Mucosa of descending colon (tissue), 3 donors: ENCODE measurements at regions not wholly inside any gene's neighbourhood (a gene's known extent, or its start where the extent isn't known, plus 50 kb on each side); places are given as distances from the start of the nearest gene placed in this dataset.

Source experiments
- ATAC-seq: fragments of 200-7000 bp; cut with Tn5 transposase; one replicate; pipeline ENCODE4 v1.9.1; 2020; ENCODE audit warnings: mild to moderate bottlenecking, moderate library complexity
- DNase-seq, 3 donors: peaks; one replicate each; pipeline ENCODE4 v3.0.0-alpha.2; 2020
- H3K36me3 ChIP-seq: fragments of 200-600 bp; one replicate; pipeline ENCODE4 v1.8.0; 2021; ENCODE audit warnings: low read depth, mild to moderate bottlenecking
- H3K4me1 ChIP-seq: fragments of 200-600 bp; one replicate; pipeline ENCODE4 v1.8.0; 2021; ENCODE audit warnings: low read depth, mild to moderate bottlenecking
- H3K4me3 ChIP-seq: fragments of 200-600 bp; one replicate; pipeline ENCODE4 v1.8.0; 2021; ENCODE audit warnings: mild to moderate bottlenecking
- H3K9me3 ChIP-seq: fragments of 200-600 bp; one replicate; pipeline ENCODE4 v1.8.0; 2021; ENCODE audit warnings: mild to moderate bottlenecking
- intact Hi-C, 2 donors: fragments of 100-400 bp; cut with DNase I in 1 of 2; cut with micrococcal nuclease in 1 of 2; formaldehyde crosslinking; loops; one replicate each; pipeline versions ENCODE4 v1.11.0 to v1.11.1; 2022; cut with DNase I, micrococcal nuclease
- TF ChIP-seq, protein P1 (sequence below): fragments of 200-600 bp; IDR thresholded peaks from one replicate; pipeline ENCODE4 v1.8.0; 2022; ENCODE audit warnings: antibody characterized with exemption, mild to moderate bottlenecking
- donor health status: DM: no; HTN: no; CAD: no; lungs with moderate emphysema.
- donor health status: DM: no; HTN: no; CAD: no.
- donor health status: DM: no; HTN: yes; CAD: no.

DNA sequence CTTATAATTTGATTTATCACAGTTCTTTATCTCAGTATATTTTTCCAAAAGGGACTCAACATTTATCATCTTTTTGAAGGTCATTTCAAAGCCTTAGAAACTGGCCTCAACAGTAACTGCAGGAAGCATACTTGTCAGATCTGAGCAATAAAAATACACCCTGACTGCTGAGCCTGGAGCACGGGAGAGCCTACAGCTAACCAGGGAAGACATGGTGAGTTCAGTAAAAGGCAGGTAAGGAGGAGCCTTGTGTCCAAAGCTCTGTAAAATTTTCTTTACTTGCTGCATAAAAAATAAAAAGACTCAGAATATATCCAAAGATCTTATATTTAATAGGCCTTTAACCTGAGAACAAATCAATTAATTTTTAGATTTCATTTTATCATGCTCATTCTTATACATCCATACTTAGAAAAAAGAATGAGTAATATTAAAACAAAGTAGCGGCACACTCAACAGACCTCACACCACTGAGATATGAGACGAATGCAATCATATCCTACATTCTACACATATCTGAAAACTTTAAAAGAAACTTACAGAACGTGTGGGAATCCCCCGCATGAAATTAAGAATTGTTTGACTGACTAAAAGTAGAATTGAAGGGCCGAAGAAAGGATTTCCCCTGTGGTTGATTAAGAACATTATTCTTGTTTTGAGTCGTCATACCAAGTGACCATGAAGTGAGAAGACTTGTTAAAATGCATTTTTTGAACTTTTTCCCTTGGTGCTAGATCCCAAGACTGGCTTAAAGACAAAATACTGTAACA, 296.4 kb upstream of the MKLN1 start:
- ATAC-seq (no peak), DNase-seq (no peak)
- Histone ChIP-seq H3K36me3 (no peaks in the 10 kb centered on the region), H3K4me1 (no peaks in the 10 kb centered on the region), H3K4me3 (no peak overlapping the region), H3K9me3 (no peaks in the 10 kb centered on the region)
- TF ChIP-seq, protein P1, sequence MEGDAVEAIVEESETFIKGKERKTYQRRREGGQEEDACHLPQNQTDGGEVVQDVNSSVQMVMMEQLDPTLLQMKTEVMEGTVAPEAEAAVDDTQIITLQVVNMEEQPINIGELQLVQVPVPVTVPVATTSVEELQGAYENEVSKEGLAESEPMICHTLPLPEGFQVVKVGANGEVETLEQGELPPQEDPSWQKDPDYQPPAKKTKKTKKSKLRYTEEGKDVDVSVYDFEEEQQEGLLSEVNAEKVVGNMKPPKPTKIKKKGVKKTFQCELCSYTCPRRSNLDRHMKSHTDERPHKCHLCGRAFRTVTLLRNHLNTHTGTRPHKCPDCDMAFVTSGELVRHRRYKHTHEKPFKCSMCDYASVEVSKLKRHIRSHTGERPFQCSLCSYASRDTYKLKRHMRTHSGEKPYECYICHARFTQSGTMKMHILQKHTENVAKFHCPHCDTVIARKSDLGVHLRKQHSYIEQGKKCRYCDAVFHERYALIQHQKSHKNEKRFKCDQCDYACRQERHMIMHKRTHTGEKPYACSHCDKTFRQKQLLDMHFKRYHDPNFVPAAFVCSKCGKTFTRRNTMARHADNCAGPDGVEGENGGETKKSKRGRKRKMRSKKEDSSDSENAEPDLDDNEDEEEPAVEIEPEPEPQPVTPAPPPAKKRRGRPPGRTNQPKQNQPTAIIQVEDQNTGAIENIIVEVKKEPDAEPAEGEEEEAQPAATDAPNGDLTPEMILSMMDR = no peak
- intact Hi-C loops = no loop called here

DNA sequence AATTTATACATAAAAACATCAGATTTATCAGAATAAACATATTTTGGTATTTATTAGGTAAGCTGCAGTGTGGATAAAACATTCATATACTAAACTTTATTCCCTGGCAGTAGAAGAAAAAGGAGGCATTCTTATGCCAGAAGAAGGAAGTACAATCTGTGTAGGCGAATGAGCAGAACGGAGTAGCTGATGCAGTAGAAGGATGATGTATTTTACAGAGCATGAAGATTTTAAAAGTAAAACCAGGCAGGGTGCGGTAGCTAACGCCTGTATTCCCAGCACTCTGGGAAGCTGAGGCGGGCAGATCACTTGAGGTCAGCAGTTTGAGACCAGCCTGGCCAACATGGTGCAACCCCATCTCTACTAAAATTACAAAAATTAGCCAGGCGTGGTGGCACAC, 294.9 kb upstream of the MKLN1 start:
- H3K4me1 ChIP-seq = no peaks in the 10 kb centered on the region
- TF ChIP-seq, protein P1 = no peak
- no peak for ATAC-seq
- H3K36me3 ChIP-seq = no peaks in the 10 kb centered on the region
- H3K4me3 ChIP-seq = no peak overlapping the region
- H3K9me3 ChIP-seq = no peaks in the 10 kb centered on the region
- intact Hi-C loops = no loop called here
- no peak for DNase-seq

DNA sequence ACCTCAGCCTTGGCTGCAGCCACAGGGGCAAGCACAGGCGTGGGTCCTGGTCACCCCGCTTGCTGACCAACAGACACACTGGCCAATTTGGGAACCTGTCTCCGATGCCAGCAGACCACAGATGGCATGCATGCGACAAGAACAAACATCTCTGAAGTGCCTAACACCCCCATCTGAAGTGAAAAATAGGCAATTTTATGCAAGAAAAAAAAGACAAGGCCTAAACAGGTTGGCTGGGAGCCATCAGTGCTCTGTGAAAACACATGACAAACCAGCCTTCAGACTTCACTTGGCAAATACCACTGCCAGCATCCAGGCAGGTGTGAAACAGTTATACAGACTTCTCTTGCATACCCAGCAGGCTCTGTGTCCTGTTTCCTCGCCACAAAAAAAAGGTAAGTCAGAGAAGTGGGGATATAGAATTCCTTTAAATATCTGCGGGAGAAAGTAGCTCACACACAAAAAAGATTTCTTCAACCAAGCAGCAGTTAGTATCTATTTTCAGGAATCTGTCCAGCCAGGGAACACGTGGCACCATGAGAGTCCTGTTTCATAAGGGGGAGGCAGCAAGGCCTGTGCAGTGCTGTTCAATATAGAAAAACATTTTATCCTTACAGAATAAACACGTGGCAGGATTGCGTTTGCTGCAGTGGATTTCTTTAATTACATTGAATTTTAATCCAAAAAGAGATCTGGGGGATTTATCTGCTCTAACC, 293.4 kb upstream of the MKLN1 start:
- DNase-seq = no peak
- TF ChIP-seq, protein P1 = no peak
- intact Hi-C loops = no loop called here
- Histone ChIP-seq H3K4me3 (no peak overlapping the region), H3K36me3 (no peaks in the 10 kb centered on the region), H3K4me1 (peaks cover 6% of the 10 kb centered on the region), H3K9me3 (no peaks in the 10 kb centered on the region)
- ATAC-seq = no peak

DNA sequence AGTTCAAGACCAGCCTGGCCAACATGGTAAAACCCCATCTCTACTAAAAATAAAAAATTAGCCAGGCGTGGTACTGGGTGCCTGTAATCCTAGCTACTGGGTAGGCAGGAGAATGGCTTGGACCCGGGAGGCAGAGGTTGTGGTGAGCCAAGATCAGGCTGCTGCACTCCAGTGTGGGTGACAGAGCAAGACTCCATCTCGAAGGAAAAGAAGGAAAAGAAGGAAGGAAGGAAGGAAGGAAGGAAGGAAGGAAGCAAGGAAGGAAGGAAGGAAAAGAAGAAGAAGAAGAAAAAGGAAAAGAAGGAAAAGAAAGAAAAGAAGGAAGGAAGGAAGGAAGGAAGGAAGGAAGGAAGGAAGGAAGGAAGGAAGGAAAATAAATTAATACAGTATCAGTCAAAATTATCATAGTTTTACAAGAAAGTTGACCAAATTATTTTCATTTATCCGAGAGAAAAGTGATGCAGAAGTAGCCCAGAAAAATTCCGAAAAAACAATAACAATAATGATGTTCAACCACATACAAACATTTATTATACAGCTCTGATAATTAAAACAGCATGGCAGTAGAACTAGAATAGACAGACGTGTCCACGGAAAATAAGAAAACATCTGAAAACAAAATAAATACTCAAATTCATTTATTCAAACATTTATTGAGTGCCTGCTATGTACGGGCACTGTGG, 292.4 kb upstream of the MKLN1 start:
- Histone ChIP-seq H3K4me1 (peaks cover 7% of the 10 kb centered on the region), H3K9me3 (no peaks in the 10 kb centered on the region), H3K4me3 (no peak overlapping the region), H3K36me3 (no peaks in the 10 kb centered on the region)
- ATAC-seq (no peak), DNase-seq (no peak)
- intact Hi-C loops = no loop called here
- TF ChIP-seq, protein P1 = no peak

DNA sequence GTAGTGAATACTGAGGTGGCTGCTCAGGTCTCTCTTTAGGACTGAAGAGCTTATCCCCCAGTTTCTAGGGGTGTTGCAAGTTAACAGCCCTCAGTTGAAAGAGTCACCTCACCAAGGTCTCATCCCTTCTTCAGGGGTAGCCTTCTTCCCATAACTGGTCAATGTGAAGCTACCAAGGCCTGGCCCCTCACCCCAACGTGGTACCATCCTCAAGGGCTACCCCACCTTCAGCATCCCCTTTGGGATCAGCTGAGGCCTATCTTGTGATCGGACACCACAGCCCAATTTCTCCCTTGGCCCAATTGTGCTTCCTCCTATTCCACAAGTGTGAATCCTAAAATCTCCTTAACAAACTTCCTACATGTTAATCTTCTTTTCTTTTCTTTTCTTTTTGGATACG, 289.5 kb upstream of the MKLN1 start:
- intact Hi-C loops = no loop called here
- DNase-seq (no peak), ATAC-seq (no peak)
- TF ChIP-seq, protein P1 = no peak
- Histone ChIP-seq H3K9me3 (no peaks in the 10 kb centered on the region), H3K36me3 (no peaks in the 10 kb centered on the region), H3K4me1 (peaks cover 19% of the 10 kb centered on the region), H3K4me3 (no peak overlapping the region)
